ENCODE measurements at regions not wholly inside any gene's neighbourhood (a gene's known extent, or its start where the extent isn't known, plus 50 kb on each side); places are given as distances from the start of the nearest gene placed in this dataset.

DNA sequence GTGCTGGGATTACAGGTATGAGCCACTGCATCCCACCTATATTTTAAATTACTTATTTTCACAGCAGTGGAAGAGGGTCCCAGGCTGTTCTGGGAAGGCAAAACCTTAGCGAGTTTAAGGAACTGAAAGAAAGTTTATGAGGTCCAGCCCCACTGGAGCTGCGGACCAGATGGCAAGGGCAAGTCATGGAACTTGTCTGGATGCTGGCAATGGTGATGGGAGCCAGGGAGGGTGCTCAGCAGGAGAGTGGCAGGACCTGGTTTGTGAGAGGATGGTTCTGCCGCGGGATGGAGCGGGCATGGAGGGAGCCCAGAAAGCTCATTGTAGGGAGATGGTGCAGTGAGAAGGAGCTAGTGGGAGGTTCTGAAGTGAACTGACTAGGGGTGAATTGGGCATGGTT is 50.6 kb upstream of the SLC45A1 start:
- DNase-seq (ENCODE audit: low read depth, low spot score) = no peak

DNA sequence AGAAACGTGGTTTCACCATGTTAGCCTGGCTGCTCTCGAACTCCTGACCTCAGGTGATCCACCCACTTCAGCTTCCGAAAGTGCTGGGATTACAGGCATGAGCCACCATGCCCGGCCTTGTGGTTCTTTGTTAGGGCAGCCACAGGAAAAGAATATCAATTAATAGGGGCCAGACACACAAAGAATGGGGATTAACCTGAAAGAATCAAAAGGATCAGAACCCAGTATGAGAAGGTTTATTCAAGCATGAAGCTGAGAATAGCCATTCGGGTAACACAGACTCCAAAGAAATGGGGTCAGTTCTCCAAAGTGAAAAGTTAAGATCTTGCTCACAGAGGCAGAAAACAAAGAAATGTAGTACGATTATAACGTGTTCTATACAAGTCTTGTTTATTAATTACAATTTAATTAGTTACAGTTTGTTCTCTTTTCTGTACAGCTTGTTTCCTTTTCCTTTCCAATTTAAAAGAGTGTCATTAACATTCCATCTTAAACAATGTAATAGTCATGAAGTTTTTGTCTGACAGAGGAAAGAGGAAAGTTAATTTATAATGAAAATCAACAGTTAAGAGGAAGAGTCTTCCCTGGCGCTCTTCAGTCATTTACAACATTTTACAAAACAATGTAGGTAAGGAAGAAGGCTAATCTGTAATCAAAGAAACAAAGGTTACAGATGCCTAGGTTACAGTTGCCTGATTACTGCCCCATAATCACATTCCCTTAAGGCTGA is 51.3 kb upstream of the SLC45A1 start:
- no peak for DNase-seq (ENCODE audit: low read depth, low spot score)

DNA sequence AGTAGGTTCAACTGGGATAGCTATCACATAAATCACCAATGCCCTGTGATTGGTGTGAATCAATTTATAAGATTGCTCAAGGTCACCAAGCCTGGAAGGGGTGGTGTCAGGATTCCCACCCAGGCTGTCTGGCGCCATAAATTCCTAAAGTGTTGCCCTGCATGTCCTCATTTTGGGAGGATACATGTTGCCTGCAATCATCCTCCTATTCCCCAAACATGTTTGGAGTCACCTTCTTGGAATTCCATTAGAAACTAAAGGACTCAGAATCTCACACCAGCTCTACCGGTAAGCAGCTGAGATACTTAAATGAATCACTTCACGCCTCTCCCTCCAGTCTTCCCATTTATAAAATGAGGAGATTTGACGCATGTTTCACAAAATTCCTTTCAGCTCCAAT is 54.1 kb upstream of the SLC45A1 start:
- DNase-seq (ENCODE audit: low read depth, low spot score) = no peak

DNA sequence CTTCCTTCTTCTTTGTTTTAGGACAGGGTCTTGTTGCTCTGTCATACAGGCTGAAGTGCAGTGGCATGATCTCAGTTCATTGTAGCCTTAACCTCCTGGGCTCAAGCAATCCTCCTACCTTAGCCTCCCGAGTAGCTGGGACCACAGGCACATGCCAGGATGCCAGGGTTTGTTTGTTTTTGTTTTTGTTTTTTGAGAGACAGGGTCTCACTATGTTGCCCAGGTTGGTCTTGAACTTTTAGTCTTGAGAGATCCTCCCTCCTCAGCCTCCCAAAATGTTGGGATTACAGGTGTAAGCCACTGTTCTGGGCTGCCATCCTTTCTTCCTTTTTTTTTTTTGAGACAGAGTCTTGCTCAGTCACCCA is 56.5 kb upstream of the SLC45A1 start:
- DNase-seq (ENCODE audit: low read depth, low spot score) = no peak

DNA sequence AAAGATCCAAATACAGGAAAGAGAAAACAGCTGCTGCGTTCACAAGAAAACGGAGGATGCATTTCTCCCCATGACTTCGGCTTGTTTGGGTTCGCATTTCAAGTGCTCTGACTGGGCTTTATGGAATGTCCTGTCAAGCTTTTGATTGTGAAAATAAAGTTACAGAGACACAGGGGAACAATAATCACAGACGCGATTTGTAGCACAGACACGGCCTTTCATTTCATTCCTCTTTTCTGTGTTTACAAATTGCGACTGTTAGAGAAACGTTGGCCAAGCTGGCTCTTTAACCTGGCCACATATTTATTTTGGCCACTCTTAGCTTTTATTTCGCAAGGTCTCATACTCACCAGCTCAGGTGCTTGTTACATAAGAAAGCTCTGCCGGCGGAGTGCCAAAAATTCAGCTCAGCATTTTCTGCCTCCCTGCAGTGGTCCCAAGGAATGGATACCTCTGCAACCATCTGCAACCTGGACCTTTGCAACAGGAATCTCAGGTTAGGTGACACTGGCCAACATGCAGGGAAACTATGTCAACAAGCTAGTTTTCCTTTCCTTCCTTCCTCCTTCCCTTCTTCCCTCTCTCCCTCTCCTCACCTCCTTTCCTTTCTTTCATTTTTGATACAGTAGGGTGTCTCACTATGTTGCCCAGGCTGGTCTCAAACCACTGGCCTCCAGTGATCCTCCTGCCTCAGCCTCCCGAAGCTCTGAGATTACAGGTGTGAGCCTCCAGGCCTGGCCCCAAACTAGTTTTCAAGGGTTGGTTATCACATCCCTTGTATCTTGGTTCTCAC is 58.2 kb upstream of the SLC45A1 start:
- DNase-seq (ENCODE audit: low read depth, low spot score) = no peak

DNA sequence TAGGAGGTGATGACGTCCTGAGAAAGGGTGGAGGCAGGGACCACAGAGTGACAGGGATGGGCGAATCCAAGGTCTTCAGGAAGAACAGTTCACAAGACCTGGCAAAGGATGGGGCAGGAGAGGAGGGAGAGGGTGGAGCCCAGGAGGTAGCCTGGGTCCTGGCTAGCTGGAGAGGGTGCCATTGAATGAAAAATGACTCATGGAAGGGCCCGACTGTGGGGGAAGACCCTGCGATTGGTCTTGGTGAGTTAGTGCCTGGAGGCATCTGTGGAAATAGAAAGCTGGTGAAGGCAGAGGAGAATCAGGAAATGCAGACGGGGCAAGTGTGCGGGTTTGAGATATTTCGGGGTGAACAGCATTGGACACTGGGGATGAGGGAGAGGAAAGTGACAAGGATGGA is 60.3 kb upstream of the SLC45A1 start:
- DNase-seq (ENCODE audit: low read depth, low spot score) = no peak

DNA sequence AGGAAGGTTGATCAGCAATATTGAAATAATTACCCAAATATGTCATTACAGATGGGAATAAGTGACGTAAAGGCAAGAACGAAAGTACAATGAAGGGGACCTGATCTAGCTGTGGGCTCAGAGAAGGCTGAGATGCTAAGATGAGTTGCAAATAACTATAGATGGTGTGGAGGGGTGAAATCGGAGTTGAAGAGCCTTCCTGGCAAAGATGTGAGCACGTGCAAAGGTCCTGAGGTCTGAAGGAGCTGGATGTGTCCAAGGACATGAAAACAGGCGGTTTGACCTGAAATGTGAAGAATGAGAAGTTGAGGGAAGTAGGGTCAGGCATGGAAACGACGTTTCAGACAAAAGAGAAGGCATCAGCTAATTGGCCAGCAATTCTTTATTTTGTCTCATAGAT is 61.6 kb upstream of the SLC45A1 start:
- DNase-seq (ENCODE audit: low read depth, low spot score) = no peak

DNA sequence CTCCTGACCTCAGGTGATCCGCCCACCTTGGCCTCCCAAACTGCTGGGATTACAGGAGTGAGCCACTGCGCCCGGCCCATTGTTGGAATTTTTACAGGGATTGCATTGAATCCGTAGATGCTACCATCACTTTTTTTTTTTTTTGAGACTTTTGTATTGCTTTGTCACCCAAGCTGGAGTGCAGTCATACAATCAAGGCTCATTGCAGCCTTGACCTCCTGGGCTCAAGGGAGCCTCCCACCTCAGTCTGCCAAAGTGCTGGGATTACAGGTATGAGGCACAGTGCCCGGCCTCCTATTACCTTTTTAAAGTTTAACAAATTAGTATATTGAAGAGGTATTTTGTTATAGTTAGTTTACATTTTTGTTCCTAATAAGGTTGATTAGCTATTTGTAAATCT is 62.2 kb upstream of the SLC45A1 start:
- DNase-seq (ENCODE audit: low read depth, low spot score) = no peak

DNA sequence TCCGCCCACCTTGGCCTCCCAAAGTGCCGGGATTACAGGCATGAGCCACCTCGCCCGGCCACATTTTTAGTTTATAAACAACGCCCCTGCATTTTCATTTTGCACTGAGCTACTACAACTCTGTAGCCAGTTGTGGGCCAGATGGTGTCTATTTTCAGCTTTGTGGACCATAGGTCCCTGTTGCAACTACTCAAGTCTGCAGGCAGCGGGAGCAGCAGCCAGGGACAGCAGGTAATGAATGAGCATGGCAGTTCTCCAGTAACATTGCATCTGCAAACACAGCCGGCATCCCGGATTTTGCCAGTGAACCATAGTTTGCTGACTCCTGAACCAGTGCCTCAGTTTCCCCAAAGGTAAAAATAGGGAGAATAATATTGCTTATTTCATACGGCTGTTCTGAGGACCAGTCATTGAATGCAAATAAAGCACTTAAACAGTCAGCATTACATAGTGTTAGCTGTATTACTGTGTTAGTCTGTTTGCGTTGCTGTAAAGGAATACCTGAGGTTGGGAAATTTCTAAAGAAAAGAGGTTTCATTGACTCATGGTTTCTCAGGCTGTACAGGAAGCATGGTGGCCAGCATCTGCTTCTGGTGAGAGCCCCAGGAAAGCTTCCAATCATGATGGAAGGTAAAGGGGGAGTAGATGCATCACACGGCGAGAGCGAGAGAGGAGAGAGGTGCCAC is 65.5 kb upstream of the SLC45A1 start:
- DNase-seq (ENCODE audit: low read depth, low spot score) = no peak

DNA sequence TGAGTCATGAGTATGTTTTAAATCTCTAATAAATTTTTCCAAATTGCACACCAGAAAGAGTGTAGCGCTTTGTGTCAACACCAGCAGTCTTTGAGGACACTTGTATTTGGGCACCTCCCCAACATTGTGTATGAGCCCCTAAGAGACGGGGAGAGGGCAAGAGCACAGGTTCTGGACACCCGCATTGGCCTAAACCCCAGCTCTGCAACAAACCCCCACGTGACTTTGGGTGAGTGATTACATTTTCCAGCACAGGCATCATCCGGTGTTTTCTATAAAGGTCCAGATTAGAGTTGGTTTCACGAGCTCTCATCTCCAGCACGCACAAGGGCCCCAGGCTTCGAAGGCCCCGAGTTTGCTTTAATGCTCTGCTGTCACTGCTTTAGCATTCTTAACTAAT is 66.3 kb upstream of the SLC45A1 start:
- no peak for DNase-seq (ENCODE audit: low read depth, low spot score)

DNA sequence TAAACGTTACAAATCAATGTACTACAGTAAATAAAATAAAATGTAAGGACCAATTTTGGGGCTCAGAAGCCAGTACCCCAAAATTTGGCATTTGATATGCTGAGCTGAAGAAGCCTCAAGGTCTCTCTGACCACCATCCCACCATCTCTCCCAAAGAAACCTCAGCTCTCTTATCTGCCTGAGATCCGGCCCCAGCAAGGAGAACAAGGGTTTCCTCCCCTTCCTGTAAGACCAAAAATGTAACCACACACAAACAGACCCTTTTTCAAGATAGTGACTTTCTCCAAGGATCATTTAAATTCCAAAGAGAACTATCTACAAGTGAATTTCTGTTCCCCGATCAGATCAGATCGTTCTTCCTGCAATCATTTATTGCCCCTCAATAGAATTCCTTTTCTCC is 68.1 kb upstream of the SLC45A1 start:
- DNase-seq (ENCODE audit: low read depth, low spot score) = no peak

DNA sequence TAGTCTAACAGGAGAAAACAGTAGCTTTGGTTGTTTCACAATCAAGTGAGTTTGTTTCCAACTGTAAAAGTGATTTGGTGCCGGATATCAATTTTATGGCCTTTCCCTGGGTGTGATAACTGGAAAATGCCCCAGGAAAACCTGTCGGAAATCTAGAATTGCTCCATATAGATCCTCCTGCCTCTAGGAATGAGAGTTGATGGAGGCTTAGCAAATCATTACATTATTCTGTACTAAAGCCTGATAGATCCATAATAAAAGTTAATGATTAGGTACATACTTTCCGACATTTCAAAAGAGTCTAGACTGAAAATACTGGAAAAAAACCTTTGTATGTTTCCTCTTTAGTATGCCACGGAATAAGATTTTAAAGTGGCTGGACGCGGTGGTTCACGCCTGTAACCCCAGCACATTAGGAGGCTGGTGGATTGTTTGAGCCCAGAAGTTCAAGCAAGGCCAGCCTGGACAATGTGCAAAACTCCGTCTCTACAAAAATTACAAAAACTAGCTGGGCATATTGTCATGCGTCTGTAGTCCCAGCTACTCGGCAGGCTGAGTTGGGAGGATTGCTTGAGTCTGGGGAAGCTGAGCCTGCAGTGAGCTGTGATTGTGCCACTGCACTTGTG is 70.0 kb upstream of the SLC45A1 start:
- DNase-seq (ENCODE audit: low read depth, low spot score) = no peak

DNA sequence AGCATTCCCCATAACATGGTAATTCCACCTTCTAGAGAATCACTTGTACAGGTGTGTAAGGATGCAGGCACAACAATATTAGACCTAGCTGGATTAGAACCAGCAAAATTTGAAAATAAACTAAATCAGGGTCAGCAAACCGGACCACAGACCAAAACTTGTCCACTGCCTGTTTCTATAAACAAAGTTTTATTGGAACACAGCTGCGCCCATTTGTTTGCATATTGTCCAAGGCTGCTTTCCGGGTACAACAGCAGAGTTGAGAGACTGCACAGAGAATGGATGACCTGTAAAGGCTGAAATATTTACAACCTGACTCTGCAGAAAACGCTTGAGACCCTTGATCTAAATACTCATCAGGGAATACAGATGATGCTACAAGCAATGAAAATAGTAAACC is 73.6 kb upstream of the SLC45A1 start:
- no peak for DNase-seq (ENCODE audit: low read depth, low spot score)

DNA sequence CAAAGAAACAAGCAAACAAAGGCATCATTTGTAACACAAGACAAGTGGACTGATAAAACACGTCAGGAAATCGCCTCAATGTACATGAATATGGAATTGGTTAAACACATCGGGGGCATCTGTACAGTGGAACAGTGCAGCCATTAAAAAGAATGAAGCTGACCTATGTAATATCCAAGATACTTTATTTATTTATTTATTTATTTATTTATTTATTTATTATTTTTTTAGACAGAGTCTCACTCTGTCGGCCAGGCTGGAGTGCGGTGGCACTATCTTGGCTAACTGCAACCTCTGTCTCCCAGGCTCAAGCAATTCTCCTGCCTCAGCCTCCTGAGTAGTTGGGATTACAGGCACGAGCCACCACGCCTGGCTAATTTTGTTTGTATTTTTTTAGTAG is 75.4 kb upstream of the SLC45A1 start:
- no peak for DNase-seq (ENCODE audit: low read depth, low spot score)

DNA sequence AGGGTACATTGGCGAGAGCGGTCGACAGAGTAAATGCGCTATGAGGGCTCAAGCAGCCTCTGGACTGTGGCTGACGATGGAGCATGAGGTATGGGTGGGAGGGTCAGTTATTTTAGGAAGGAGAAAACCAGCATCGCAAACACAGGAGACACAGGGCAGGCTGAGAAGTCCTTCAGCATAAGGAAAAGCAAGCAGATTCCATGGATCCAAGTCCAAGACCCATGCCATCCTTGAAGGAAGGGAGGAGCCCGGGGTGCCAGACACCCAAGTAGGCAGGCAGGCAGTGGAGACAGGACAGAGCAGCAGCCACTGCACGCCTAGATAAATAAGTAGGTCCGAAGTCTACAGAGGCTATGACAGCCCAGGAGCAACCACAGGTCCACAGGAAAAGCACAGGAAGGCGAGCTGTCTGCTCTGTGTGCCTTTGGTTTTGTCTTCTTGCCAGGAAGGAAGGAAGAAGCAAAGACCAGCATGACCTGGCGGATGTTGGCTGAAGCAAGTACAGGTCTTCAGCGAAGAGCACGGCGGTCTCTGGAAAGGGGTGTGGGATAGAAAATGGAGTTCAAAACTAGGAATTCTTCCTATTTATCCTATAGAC is 76.4 kb upstream of the SLC45A1 start:
- no peak for DNase-seq (ENCODE audit: low read depth, low spot score)

DNA sequence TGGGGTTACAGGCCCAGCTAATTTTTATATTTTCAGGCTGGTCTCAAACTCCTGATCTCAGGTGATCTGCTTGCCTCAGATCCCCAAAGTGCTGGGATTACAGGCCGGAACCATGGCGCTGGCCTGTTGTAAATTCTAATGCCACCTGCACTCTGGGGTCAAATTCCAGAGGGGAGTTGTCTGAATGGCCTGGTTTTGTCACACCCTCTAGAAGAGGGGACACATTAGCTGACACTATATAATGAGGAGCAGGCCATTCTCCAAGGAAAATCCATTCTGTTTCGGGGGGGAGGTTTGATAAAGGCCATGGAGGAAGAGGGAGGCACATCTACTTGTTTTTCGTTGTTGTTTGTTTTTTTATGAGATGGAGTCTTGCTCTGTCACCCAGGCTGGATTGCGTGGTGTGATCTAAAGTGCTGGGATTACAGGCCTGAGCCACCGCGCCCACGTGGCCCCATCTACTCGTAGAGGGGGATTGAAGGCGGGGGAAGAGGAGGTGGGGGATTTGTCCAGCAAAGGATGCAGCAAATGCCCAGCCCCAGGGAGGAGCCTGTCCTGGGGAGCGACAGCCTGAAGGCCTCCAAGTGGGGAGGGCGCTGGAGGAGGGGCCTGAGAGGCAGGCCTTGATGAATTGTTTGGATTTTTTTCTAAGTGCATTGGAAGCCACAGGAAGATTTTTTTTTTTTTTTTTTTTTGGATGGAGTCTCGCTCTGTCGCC is 78.4 kb upstream of the SLC45A1 start:
- DNase-seq (ENCODE audit: low read depth, low spot score) = no peak

DNA sequence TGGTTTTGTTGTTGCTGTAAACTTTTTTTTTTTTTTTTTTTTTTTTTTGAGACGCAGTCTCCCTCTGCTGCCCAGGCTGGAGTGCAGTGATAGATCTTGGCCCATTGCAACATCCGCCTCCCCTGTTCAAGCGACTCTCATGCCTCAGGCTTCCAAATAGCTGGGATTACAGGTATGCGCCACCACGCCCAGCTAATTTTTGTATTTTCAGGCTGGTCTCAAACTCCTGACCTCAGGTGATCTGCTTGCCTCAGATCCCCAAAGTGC is 78.9 kb upstream of the SLC45A1 start:
- DNase-seq (ENCODE audit: low read depth, low spot score) = no peak

DNA sequence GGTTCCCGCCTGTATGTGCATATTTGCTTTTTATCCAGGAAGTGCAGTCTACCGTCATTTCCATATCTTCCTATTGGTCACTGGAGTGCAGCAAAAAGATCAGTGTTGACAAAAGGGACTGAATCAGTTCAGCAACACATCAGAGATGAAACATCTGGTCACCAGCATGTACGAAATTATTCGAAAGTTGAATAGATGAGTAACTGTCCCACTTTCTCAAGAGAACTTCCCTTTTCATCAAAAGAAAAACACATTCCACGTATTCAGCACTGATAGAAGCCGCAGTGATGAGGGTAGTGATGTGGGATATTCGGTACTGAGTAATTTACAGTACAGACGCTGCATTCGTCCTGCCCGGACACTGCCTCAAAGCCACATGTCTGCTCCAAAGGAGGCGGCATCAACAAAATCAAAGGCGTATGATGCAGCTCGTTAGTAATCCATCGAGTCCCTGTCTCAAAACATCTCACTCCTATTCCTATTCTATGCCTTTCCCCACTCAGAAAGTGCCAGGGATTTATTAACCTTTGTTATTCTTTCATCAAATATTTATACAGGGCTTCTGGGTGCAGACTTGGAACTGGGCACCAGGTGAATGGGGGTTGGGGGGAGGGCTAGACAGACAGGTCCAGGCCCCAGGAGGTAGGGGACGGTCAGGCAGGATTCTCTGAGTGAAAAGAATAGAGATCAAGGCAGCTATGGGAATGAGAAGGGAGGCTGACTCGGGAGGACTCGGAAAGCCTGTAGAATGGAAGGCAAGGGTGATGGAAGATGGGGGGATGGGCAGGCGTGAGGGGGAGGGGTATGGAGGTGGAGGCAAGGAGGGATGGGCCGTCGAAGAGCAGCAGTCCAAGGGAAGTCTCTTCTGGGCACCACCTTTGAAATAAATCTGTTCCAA is 79.5 kb upstream of the SLC45A1 start:
- no peak for DNase-seq (ENCODE audit: low read depth, low spot score)

DNA sequence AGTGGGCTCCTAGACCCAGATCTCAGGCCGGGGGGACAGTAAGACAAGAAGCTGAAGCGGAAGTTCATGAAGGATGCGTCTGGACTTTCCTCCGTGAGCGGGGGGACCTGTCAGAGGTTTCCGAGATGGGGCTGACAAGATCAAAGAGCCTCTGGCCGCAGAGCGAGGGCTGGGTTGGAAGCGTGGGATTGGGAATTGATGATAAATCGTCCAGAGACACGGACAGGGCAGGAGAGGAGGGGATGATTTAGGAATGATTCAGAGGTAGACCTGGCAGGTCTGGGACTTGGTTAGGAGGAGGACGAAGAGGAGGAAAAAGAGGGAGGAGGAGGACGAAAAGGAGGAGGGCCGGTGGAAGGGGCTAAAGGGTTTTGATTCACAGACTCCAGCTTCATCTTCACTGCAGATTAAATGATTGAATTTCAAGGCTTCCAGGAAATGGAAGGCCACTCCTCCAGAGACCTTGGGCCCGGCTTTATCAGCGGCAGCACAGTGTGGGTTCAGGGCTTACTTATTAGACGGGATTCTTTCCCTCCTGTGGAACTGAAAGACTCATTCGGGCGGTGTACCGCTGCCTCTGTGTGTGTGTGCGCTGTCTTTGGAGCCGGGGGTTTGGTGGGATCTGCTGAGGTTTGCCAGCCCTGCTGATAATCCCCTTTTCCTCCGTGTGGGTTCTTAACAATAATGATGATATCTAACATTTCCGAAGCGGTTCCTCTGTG is 85.7 kb upstream of the SLC45A1 start:
- DNase-seq (ENCODE audit: low read depth, low spot score) = no peak

DNA sequence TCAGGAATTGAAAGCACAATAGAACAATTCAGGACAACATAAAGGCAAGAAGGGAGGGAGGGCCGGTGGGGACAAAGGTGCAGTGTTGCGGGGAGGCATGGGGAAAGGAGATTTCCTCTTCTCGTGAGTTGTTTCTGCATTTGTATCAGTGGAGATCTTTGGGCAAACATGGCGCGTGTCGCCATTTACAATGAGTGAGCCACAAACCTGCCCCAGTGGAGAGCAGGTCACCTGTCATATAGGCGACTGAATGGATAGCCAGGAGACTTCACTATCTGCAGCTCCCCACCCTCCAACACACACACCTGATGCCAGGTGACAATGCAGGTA is 87.7 kb upstream of the SLC45A1 start:
- DNase-seq (ENCODE audit: low read depth, low spot score) = no peak

Measured in activated CD4-positive, CD25-positive, alpha-beta regulatory T cell treated with anti-CD3 and anti-CD28 coated beads, Interleukin-2, amount 50 U/mL, for 16 hours (primary cell).